DND-41 (cell line): ENCODE measurements at regions not wholly inside any gene's neighbourhood (a gene's known extent, or its start where the extent isn't known, plus 50 kb on each side); places are given as distances from the start of the nearest gene placed in this dataset.
"Not testable (repeated sequence)": the region's sequence is repeated elsewhere in the genome, so short reads cannot be mapped to it uniquely, and the experiment has no call there.

ENCODE experiments used
- ATAC-seq: fragments of 200-7000 bp; cut with Tn5 transposase; 3 replicates; pipeline ENCODE4 v1.9.1; 2021; ENCODE audit warnings: low read depth; ENCODE audit not compliant: insufficient read depth
- DNase-seq: peaks from one replicate; pipeline ENCODE4 v3.0.0-alpha.2; 2020
- H2AFZ ChIP-seq: 2 replicates; pipeline ENCODE4 v1.6.0; 2012; ENCODE audit warnings: low read depth, low read length
- H3K27ac ChIP-seq: 2 replicates; pipeline ENCODE4 v1.5.1; 2012; ENCODE audit warnings: low read length, inconsistent platforms
- H3K27me3 ChIP-seq: fragments of 200-600 bp; sonication (generic); 2 replicates; pipeline ENCODE4 v1.6.0; 2012; ENCODE audit warnings: low read length, mild to moderate bottlenecking, inconsistent platforms; ENCODE audit not compliant: insufficient read depth, poor library complexity
- H3K36me3 ChIP-seq: 2 replicates; pipeline ENCODE4 v1.5.1; 2012; ENCODE audit warnings: low read length, inconsistent platforms; ENCODE audit not compliant: insufficient read depth
- H3K4me1 ChIP-seq: 2 replicates; pipeline ENCODE4 v1.5.1; 2012; ENCODE audit warnings: mild to moderate bottlenecking, low read length; ENCODE audit not compliant: insufficient read depth
- H3K4me2 ChIP-seq: 2 replicates; pipeline ENCODE4 v1.6.0; 2012; ENCODE audit warnings: mild to moderate bottlenecking, moderate library complexity, low read length, inconsistent platforms; ENCODE audit not compliant: insufficient read depth
- H3K4me3 ChIP-seq, 2 experiments: fragments of 200-600 bp in 1 of 2; shearing (Covaris generic) in 1 of 2; 2 replicates each; pipeline ENCODE4 v1.5.1; 2012 to 2016; ENCODE audit warnings: inconsistent platforms in 2 of 2, low read length in 2 of 2, mild to moderate bottlenecking in 2 of 2, low read depth in 1 of 2, moderate library complexity in 1 of 2
- H3K79me2 ChIP-seq: 2 replicates; pipeline ENCODE4 v1.6.0; 2012; ENCODE audit warnings: low read length, inconsistent platforms; ENCODE audit not compliant: insufficient read depth
- H3K9ac ChIP-seq: 2 replicates; pipeline ENCODE4 v1.6.0; 2012; ENCODE audit warnings: low read depth, mild to moderate bottlenecking, inconsistent platforms, low read length, moderate library complexity
- H3K9me3 ChIP-seq: 2 replicates; pipeline ENCODE4 v1.5.1; 2012; ENCODE audit warnings: low read length, moderate library complexity, mild to moderate bottlenecking, inconsistent platforms; ENCODE audit not compliant: insufficient read depth, severe bottlenecking
- H4K20me1 ChIP-seq: 2 replicates; pipeline ENCODE4 v1.6.0; 2012; ENCODE audit warnings: low read length; ENCODE audit not compliant: insufficient read depth
- CTCF ChIP-seq: IDR thresholded peaks from 2 replicates; pipeline ENCODE4 v1.5.1; 2012; ENCODE audit warnings: borderline replicate concordance, low read length, moderate library complexity, mild to moderate bottlenecking; ENCODE audit not compliant: poor library complexity, severe bottlenecking; ENCODE audit errors: extremely low read depth
- EZH2 ChIP-seq: IDR thresholded peaks from 3 replicates; pipeline ENCODE4 v1.6.1; 2012; ENCODE audit warnings: borderline replicate concordance, low read depth, mild to moderate bottlenecking, moderate library complexity, low read length, inconsistent platforms; ENCODE audit not compliant: severe bottlenecking

- TF ChIP-seq CTCF (no peak), EZH2 (no peak)
- H3K9ac ChIP-seq = no peak overlapping the region
Observed at GRCh38 chr10:57891201-57892006, 376.3 kb downstream of the IPMK start.

GRCh38 chr10:57890691-57891090 is 377.0 kb downstream of the IPMK start:
- Histone ChIP-seq H3K4me1 (no peaks in the 10 kb centered on the region), H3K27me3 (no peaks in the 10 kb centered on the region), H3K9ac (no peak overlapping the region), H3K27ac (no peak overlapping the region), H3K36me3 (no peaks in the 10 kb centered on the region), H3K9me3 (no peaks in the 10 kb centered on the region), H2AFZ (no peak overlapping the region), H3K79me2 (no peaks in the 10 kb centered on the region), H4K20me1 (no peaks in the 10 kb centered on the region), H3K4me2 (no peak overlapping the region), H3K4me3 (no peak overlapping the region)
- DNase-seq = no peak
- no peak for ATAC-seq
- TF ChIP-seq EZH2 (no peak), CTCF (no peak)

More at GRCh38 chr10:57891201-57892006, 376.3 kb downstream of the IPMK start:
- Histone ChIP-seq H3K4me3 (no peak overlapping the region), H4K20me1 (no peaks in the 10 kb centered on the region), H3K79me2 (no peaks in the 10 kb centered on the region), H3K9me3 (no peaks in the 10 kb centered on the region), H3K27ac (no peak overlapping the region), H2AFZ (no peak overlapping the region), H3K27me3 (no peaks in the 10 kb centered on the region), H3K4me2 (no peak overlapping the region), H3K4me1 (no peaks in the 10 kb centered on the region), H3K36me3 (no peaks in the 10 kb centered on the region)
- ATAC-seq (no peak), DNase-seq (no peak)

GRCh38 chr10:57885618-57885968 is 382.1 kb downstream of the IPMK start:
- not testable (repeated sequence) for H4K20me1 ChIP-seq, H3K79me2 ChIP-seq, H3K4me2 ChIP-seq, ATAC-seq, H3K36me3 ChIP-seq, H3K4me3 ChIP-seq, H2AFZ ChIP-seq, H3K27me3 ChIP-seq, H3K9ac ChIP-seq, H3K9me3 ChIP-seq, DNase-seq, H3K4me1 ChIP-seq, H3K27ac ChIP-seq

GRCh38 chr10:57884965-57885617 is 382.6 kb downstream of the IPMK start:
- no peak overlapping the region for H2AFZ ChIP-seq

More at GRCh38 chr10:57884965-57885617, 382.6 kb downstream of the IPMK start:
- Histone ChIP-seq H3K79me2 (no peaks in the 10 kb centered on the region), H3K9ac (no peak overlapping the region), H3K4me2 (no peak overlapping the region), H3K27me3 (no peaks in the 10 kb centered on the region), H4K20me1 (no peaks in the 10 kb centered on the region), H3K36me3 (no peaks in the 10 kb centered on the region), H3K27ac (no peak overlapping the region), H3K4me1 (no peaks in the 10 kb centered on the region), H3K4me3 (no peak overlapping the region), H3K9me3 (no peaks in the 10 kb centered on the region)
- ATAC-seq (no peak), DNase-seq (no peak)
- TF ChIP-seq CTCF (no peak), EZH2 (no peak)
